IPS DF 6.9 (cell line): ENCODE measurements at regions not wholly inside any gene's neighbourhood (a gene's known extent, or its start where the extent isn't known, plus 50 kb on each side); places are given as distances from the start of the nearest gene placed in this dataset.

Source experiments
- DNase-seq: peaks from one replicate; pipeline ENCODE4 v3.0.0-alpha.2; 2013; ENCODE audit warnings: low read depth, low spot score
- H3K27ac ChIP-seq: one replicate; pipeline ENCODE4 v1.5.1; 2013; ENCODE audit warnings: low read length, control low read depth
- H3K27me3 ChIP-seq: 2 replicates; pipeline ENCODE4 v1.6.1; 2013; ENCODE audit warnings: mild to moderate bottlenecking, low read length; ENCODE audit not compliant: control insufficient read depth, insufficient read depth
- H3K36me3 ChIP-seq: 2 replicates; pipeline ENCODE4 v1.6.1; 2013; ENCODE audit warnings: low read length; ENCODE audit not compliant: control insufficient read depth, insufficient read depth
- H3K4me1 ChIP-seq: 2 replicates; pipeline ENCODE4 v1.6.1; 2013; ENCODE audit warnings: low read length; ENCODE audit not compliant: control insufficient read depth, insufficient read depth
- H3K4me3 ChIP-seq: 2 replicates; pipeline ENCODE4 v1.5.1; 2013; ENCODE audit warnings: mild to moderate bottlenecking, low read length
- H3K9me3 ChIP-seq: 2 replicates; pipeline ENCODE4 v1.6.1; 2013; ENCODE audit warnings: low read length, inconsistent platforms; ENCODE audit not compliant: control insufficient read depth, insufficient read depth
- WGBS: extraction: QIAGEN DNeasy Blood & Tissue Kit; methylation state at CpG from one replicate; pipeline ENCODE4 v1.1.7; 2013; ENCODE audit warnings: mixed read lengths, missing lambda C conversion rate; ENCODE audit not compliant: insufficient read length, insufficient coverage; 5-methylcytosine and 5-hydroxymethylcytosine counted together

- Histone ChIP-seq H3K27ac (no peak overlapping the region), H3K4me3 (no peak overlapping the region), H3K4me1 (no peaks in the 10 kb centered on the region), H3K9me3 (no peaks in the 10 kb centered on the region), H3K36me3 (no peaks in the 10 kb centered on the region), H3K27me3 (no peaks in the 10 kb centered on the region)
- no CpG with 5 or more reads among the region's 2 CpGs for WGBS
- no peak for DNase-seq
These were observed 89.2 kb upstream of the EXOC1L start for GRCh38 chr4:55730280-55730931.

- H3K27me3 ChIP-seq = no peaks in the 10 kb centered on the region
- no peak for DNase-seq
- H3K4me1 ChIP-seq = no peaks in the 10 kb centered on the region
- no peaks in the 10 kb centered on the region for H3K9me3 ChIP-seq
- no CpG with 5 or more reads among the region's 2 CpGs for WGBS
- H3K27ac ChIP-seq = no peak overlapping the region
- H3K36me3 ChIP-seq = no peaks in the 10 kb centered on the region
- no peak overlapping the region for H3K4me3 ChIP-seq
These were observed 87.6 kb upstream of the EXOC1L start for GRCh38 chr4:55731959-55732358.

GRCh38 chr4:55732864-55733263 lies 86.7 kb upstream of the EXOC1L start:
- Histone ChIP-seq H3K4me1 (no peaks in the 10 kb centered on the region), H3K36me3 (no peaks in the 10 kb centered on the region), H3K4me3 (no peak overlapping the region), H3K9me3 (no peaks in the 10 kb centered on the region), H3K27ac (no peak overlapping the region), H3K27me3 (no peaks in the 10 kb centered on the region)
- DNase-seq = no peak
- no CpG with 5 or more reads among the region's 3 CpGs for WGBS

DNA sequence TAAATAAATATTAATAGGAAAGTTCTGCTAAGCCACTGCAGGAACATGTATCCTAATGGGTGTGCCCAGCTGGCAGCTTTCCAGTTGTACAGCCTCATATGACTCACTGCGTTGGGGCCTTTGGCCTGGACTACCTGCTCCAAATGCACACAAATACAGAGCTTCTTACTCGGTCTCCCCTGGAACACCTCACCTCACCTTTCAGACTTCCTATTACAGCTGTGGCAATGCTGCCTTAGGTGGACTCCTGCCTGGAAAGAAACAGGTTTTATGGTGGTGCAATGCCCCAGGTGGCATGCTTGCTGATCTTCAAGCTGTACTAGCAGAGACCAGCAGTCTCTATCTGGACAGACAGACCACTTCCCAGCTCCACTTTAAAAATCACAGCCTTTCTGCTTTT lies 85.7 kb upstream of the EXOC1L start:
- Histone ChIP-seq H3K4me3 (no peak overlapping the region), H3K9me3 (no peaks in the 10 kb centered on the region), H3K27ac (no peak overlapping the region), H3K36me3 (no peaks in the 10 kb centered on the region), H3K27me3 (no peaks in the 10 kb centered on the region), H3K4me1 (no peaks in the 10 kb centered on the region)
- no CpG with 5 or more reads among the region's 2 CpGs for WGBS
- DNase-seq = no peak

DNA sequence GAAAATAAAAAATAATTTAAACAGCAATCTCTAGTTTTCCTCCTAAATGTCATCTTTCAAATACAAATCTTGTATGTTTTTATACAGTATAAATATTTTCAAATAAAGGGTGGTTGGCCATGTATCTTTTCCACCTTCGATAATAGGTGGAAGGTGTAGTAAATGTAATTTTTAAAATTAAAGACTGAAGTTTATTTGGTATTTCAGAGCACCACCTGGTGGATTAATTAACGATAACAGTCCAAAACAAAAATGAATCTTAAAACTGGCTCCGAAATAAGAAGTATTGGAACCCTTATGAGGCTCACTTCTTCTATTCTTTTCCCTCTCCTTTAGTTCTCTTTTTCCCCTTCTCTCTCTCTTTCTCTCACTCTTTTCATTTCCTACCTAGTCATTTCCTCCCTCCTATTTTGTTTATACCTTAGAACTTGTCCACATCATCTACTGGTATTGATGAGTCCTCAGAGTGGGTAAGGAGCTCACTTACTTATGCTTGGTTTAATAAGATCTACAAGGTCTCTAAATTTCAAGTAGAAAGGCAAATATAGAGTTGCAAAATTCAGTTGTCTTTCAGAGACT lies 82.9 kb upstream of the EXOC1L start:
- no peak overlapping the region for H3K27ac ChIP-seq
- no peaks in the 10 kb centered on the region for H3K4me1 ChIP-seq
- WGBS = no CpG with 5 or more reads among the region's 3 CpGs
- no peaks in the 10 kb centered on the region for H3K36me3 ChIP-seq
- no peaks in the 10 kb centered on the region for H3K27me3 ChIP-seq
- H3K9me3 ChIP-seq = no peaks in the 10 kb centered on the region
- H3K4me3 ChIP-seq = no peak overlapping the region
- DNase-seq = no peak

- DNase-seq = no peak
- no peaks in the 10 kb centered on the region for H3K36me3 ChIP-seq
- H3K4me3 ChIP-seq = no peak overlapping the region
- H3K9me3 ChIP-seq = no peaks in the 10 kb centered on the region
- no peaks in the 10 kb centered on the region for H3K4me1 ChIP-seq
- no peaks in the 10 kb centered on the region for H3K27me3 ChIP-seq
- WGBS = no CpG with 5 or more reads among the region's 5 CpGs
- H3K27ac ChIP-seq = no peak overlapping the region
These were observed 76.9 kb upstream of the EXOC1L start for GRCh38 chr4:55742655-55743202.

DNA sequence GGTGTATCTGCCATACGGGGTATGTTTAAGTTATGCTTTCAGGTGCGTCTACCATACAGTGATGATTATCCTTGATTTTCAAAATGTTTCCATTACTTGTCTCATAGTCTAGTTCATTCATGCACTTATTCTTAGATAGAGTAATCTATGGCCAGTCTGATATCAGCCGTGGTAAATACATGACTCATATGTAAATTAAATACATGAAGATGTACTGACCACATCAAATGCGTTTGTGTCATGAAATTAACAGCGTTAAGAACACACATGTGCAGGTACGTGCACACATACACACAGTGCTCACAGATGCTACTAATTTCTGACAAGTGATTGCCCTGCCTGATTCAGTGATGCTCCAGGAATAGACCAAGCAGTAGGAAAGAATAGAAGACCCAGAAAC lies 75.2 kb upstream of the EXOC1L start:
- Histone ChIP-seq H3K4me3 (no peak overlapping the region), H3K27ac (no peak overlapping the region), H3K36me3 (no peaks in the 10 kb centered on the region), H3K4me1 (no peaks in the 10 kb centered on the region), H3K9me3 (no peaks in the 10 kb centered on the region), H3K27me3 (peaks cover under 1% of the 10 kb centered on the region; the same call in 1 of the 2 replicates)
- no peak for DNase-seq
- WGBS = no CpG with 5 or more reads among the region's 6 CpGs

GRCh38 chr4:55745014-55745413 lies 74.6 kb upstream of the EXOC1L start:
- peaks cover 2% of the 10 kb centered on the region; the same call in 1 of the 2 replicates for H3K27me3 ChIP-seq
- H3K4me1 ChIP-seq = no peaks in the 10 kb centered on the region
- no peak for DNase-seq
- no peak overlapping the region for H3K4me3 ChIP-seq
- no peak overlapping the region for H3K27ac ChIP-seq
- no peaks in the 10 kb centered on the region for H3K36me3 ChIP-seq
- no peaks in the 10 kb centered on the region for H3K9me3 ChIP-seq

DNA sequence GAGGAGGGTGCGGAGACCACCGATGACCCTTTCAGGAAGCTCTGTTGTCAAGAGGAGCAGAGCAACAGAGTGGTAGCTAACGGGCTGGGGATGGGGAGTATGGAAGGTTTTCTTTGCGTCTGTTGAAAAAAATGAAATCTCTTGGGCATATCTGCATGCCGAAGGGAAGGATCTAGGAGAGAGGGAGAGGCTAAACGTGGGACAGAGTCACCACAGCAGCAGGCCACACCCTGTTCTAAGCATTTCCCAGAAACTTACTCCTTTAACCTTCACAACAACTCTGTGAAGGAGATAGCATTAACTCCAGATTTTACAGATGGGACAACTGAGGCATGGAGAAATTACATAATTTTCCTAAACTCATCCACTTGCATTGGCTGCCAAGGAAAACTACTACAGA lies 71.8 kb upstream of the EXOC1L start:
- Histone ChIP-seq H3K4me1 (no peaks in the 10 kb centered on the region), H3K27me3 (peaks cover 2% of the 10 kb centered on the region; the same call in 1 of the 2 replicates), H3K9me3 (no peaks in the 10 kb centered on the region), H3K36me3 (no peaks in the 10 kb centered on the region), H3K4me3 (no peak overlapping the region), H3K27ac (no peak overlapping the region)
- WGBS = no CpG with 5 or more reads among the region's 6 CpGs
- no peak for DNase-seq

- WGBS = no CpG with 5 or more reads among the region's 1 CpG
- Histone ChIP-seq H3K9me3 (no peaks in the 10 kb centered on the region), H3K4me1 (no peaks in the 10 kb centered on the region), H3K36me3 (no peaks in the 10 kb centered on the region), H3K27ac (no peak overlapping the region), H3K27me3 (peaks cover 2% of the 10 kb centered on the region; the same call in 1 of the 2 replicates), H3K4me3 (no peak overlapping the region)
- no peak for DNase-seq
These were observed 69.9 kb upstream of the EXOC1L start for GRCh38 chr4:55749666-55750065.

DNA sequence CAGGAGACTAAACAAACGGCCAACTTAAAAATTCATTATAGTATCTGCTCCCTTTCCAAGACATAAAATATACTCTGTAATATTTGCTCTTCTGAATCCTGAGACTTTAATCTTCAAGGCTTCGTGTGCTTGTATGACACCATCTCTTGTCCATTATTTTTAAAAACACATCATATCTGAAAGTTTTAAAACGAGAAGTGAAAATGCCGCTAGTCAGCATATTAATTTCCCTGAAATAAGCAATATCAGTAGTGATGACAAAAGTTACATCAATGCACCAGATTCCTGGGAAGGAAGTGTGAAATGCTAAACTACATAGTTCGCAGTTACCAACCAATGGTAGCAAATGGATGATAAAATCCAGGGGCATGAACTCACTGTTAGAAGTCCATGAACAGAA lies 66.8 kb upstream of the EXOC1L start:
- DNase-seq = no peak
- no peaks in the 10 kb centered on the region for H3K4me1 ChIP-seq
- no peaks in the 10 kb centered on the region for H3K36me3 ChIP-seq
- no CpG with 5 or more reads among the region's 5 CpGs for WGBS
- no peak overlapping the region for H3K27ac ChIP-seq
- no peak overlapping the region for H3K4me3 ChIP-seq
- peaks cover 2% of the 10 kb centered on the region; the same call in 1 of the 2 replicates for H3K27me3 ChIP-seq
- no peaks in the 10 kb centered on the region for H3K9me3 ChIP-seq
